HFFc6 (cell line): ENCODE measurements at regions not wholly inside any gene's neighbourhood (a gene's known extent, or its start where the extent isn't known, plus 50 kb on each side); places are given as distances from the start of the nearest gene placed in this dataset.

Experiments used
- DNase-seq: peaks from one replicate; pipeline ENCODE4 v3.0.0-alpha.2; 2018
- H3K27ac Mint-ChIP-seq: 2 replicates; pipeline ENCODE4 v1.8.0; 2020; ENCODE audit warnings: mild to moderate bottlenecking, mixed read lengths
- H3K27me3 Mint-ChIP-seq: 2 replicates; pipeline ENCODE4 v1.8.0; 2021; ENCODE audit warnings: mild to moderate bottlenecking, moderate library complexity, mixed read lengths; ENCODE audit not compliant: insufficient read depth
- H3K36me3 Mint-ChIP-seq: 2 replicates; pipeline ENCODE4 v1.8.0; 2021; ENCODE audit warnings: low read depth, mixed read lengths
- H3K4me1 Mint-ChIP-seq: 2 replicates; pipeline ENCODE4 v1.8.0; 2020; ENCODE audit warnings: low read depth, mixed read lengths
- H3K4me3 Mint-ChIP-seq: 2 replicates; pipeline ENCODE4 v1.8.0; 2020; ENCODE audit warnings: mild to moderate bottlenecking, moderate library complexity, mixed read lengths
- H3K9me3 Mint-ChIP-seq: 2 replicates; pipeline ENCODE4 v1.8.0; 2020; ENCODE audit warnings: mild to moderate bottlenecking, mixed read lengths
- TF ChIP-seq, protein P1 (sequence below): fragments of 200-600 bp; sonication (generic); IDR thresholded peaks from 2 replicates; pipeline ENCODE4 v1.5.0; 2021; ENCODE audit warnings: antibody characterized with exemption, mild to moderate bottlenecking

DNA sequence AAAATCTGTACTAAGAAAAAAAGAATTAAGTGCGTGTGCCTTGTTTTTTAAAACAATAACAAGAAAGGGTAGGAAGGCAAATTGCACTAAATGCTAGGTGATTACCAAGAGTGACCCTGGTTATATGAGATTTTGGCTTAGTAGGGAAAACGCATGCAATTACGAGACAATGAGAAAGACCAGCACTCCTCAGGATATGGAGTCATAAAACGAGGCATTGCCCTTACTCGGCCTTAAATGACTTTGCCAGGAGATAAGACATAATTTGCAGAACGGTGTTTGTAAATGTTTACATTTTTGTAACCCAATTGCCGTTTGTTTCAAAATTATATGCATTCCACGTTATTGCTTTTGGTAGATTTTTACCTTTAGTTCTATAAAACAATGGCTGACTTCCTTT, 179.8 kb downstream of the RBM26 start:
- Mint-ChIP-seq H3K36me3 (no peaks in the 10 kb centered on the region), H3K27me3 (no peaks in the 10 kb centered on the region; the same call in none of the 2 replicates), H3K9me3 (no peaks in the 10 kb centered on the region), H3K27ac (no peak overlapping the region), H3K4me3 (no peak overlapping the region), H3K4me1 (peaks cover 8% of the 10 kb centered on the region; the same call in 1 of the 2 replicates)
- no peak for DNase-seq
- TF ChIP-seq, protein P1, sequence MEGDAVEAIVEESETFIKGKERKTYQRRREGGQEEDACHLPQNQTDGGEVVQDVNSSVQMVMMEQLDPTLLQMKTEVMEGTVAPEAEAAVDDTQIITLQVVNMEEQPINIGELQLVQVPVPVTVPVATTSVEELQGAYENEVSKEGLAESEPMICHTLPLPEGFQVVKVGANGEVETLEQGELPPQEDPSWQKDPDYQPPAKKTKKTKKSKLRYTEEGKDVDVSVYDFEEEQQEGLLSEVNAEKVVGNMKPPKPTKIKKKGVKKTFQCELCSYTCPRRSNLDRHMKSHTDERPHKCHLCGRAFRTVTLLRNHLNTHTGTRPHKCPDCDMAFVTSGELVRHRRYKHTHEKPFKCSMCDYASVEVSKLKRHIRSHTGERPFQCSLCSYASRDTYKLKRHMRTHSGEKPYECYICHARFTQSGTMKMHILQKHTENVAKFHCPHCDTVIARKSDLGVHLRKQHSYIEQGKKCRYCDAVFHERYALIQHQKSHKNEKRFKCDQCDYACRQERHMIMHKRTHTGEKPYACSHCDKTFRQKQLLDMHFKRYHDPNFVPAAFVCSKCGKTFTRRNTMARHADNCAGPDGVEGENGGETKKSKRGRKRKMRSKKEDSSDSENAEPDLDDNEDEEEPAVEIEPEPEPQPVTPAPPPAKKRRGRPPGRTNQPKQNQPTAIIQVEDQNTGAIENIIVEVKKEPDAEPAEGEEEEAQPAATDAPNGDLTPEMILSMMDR, result no peak

DNA sequence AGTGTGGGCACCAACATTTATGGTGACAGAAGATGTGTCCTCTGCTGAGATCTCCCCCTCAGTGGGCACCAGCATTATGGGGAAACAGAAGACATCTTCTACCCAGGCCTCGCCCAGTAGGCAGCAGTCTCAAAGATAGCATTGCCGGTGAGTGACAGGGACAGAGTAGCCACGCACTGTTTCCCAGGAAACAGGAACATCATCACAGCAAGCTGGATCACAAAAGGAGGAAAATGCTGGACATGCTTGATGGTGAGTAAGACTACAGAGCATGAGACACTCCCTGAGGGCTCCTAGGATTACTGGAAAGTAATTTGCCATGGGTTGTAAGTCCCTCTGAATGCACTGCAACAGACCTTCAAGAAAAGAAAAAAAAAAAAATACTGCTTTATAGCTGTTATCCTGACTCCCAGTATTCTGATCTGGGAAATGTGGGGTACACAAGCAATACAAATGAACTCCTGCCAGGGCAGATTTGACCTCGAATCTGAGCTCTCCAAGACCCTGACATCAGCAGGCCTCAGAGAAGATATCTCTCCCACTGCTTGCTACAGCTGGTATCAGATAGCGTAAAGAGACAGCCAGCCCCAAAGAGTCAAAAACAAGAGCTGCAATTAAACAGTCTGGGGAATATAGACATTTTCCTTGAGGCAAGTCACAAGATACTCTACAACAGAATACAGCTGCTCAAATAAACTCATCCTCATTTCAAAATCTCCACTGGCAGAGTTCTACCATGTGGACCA, 180.4 kb downstream of the RBM26 start:
- Mint-ChIP-seq H3K4me1 (peaks cover 8% of the 10 kb centered on the region; the same call in 1 of the 2 replicates), H3K36me3 (no peaks in the 10 kb centered on the region), H3K27me3 (no peaks in the 10 kb centered on the region; the same call in none of the 2 replicates), H3K4me3 (no peak overlapping the region), H3K27ac (no peak overlapping the region), H3K9me3 (no peaks in the 10 kb centered on the region)
- TF ChIP-seq, protein P1, result no peak
- DNase-seq, result peak; percentile 62

DNA sequence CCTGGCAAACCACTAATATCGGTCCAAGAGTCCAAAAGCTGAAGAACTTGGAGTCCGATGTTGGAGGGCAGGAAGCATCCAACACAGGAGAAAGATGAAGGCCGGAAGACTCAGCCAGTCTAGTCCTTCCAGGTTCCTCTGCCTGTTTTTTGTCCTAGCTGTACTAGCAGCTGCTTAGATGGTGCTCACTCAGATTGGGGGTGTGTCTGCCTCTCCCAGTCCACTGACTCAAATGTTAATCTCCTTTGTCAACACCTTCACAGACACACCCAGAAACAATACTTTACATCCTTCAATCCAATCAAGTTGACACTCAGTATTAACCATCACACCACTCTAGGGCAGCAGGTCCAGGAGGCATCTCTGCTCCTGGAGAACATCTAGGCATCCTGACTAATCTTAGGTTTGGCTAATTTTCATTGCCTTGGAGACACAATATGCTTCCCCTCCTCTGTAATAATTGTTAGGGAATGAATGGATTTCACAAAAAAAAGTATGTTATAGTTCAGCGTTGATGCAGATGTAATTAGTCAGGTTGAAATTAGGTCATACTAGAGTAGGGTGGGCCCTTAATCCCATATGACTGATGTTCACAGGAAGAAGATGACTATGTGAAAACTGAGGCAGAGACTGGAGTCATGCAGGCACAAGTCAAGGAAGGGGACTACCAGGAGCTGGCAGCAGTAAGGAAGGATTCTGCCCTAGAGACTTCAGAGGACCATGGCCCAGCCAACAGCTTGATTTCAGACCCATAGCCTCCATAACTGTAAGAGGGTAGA, 183.4 kb downstream of the RBM26 start:
- no peaks in the 10 kb centered on the region for H3K9me3 Mint-ChIP-seq
- no peaks in the 10 kb centered on the region for H3K36me3 Mint-ChIP-seq
- TF ChIP-seq, protein P1, result no peak
- no peak for DNase-seq
- no peak overlapping the region for H3K4me3 Mint-ChIP-seq
- H3K27ac Mint-ChIP-seq, result no peak overlapping the region
- H3K4me1 Mint-ChIP-seq, result peaks cover 8% of the 10 kb centered on the region; the same call in 1 of the 2 replicates
- H3K27me3 Mint-ChIP-seq, result no peaks in the 10 kb centered on the region; the same call in none of the 2 replicates

DNA sequence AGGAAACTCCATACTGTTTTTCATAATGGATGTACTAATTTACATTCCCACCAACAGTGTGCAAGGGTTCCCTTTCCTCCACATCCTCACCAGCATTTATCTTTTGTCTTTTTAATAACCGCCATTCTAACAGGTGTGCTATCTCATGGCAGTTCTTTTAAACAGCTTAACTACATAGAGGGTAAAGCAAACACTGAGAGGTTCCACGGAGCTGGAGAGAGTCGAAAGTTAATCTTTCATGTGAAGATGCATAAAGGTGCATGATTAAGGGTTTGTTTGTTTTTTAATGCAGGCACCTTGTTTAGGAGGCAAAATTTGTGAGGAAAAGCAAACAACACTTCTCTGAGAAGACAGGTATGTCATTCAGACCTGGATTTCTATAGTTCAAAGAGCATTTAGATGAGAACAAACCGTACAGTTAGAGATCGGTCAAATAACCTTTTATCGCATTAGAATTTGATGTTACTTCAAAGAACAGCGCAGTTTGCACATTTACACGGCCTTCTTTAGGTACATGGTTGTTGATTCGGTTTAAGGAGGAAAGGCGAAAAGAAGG, 193.9 kb downstream of the RBM26 start:
- no peaks in the 10 kb centered on the region for H3K36me3 Mint-ChIP-seq
- no peak for DNase-seq
- H3K27ac Mint-ChIP-seq, result no peak overlapping the region
- no peaks in the 10 kb centered on the region; the same call in none of the 2 replicates for H3K27me3 Mint-ChIP-seq
- H3K4me1 Mint-ChIP-seq, result no peaks in the 10 kb centered on the region
- H3K4me3 Mint-ChIP-seq, result no peak overlapping the region
- TF ChIP-seq, protein P1, result no peak
- H3K9me3 Mint-ChIP-seq, result no peaks in the 10 kb centered on the region

DNA sequence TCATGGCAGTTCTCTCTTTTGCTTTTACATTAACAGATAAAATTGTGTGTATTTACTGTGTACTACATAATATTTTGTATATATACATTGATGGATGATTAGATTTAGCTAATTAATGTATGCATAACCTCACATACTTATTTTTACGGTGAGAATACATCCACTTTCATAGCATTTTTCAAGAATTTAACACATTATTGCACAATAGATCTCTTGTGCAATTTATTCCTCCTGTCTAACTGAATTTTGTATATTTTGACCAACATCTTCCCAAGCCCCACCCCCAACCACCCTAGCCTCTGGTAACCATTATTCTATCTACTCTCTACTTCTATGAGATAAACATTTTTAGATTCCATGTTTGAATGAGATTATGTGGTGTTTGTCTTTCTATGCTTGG, 194.7 kb downstream of the RBM26 start:
- no peaks in the 10 kb centered on the region; the same call in none of the 2 replicates for H3K27me3 Mint-ChIP-seq
- no peaks in the 10 kb centered on the region for H3K9me3 Mint-ChIP-seq
- no peak overlapping the region for H3K4me3 Mint-ChIP-seq
- H3K4me1 Mint-ChIP-seq, result no peaks in the 10 kb centered on the region
- no peaks in the 10 kb centered on the region for H3K36me3 Mint-ChIP-seq
- no peak for DNase-seq
- TF ChIP-seq, protein P1, result no peak
- H3K27ac Mint-ChIP-seq, result no peak overlapping the region
